GM12875 (cell line): ENCODE measurements at regions not wholly inside any gene's neighbourhood (a gene's known extent, or its start where the extent isn't known, plus 50 kb on each side); places are given as distances from the start of the nearest gene placed in this dataset.

Experiments used
- H3K4me3 ChIP-seq: one replicate; pipeline ENCODE4 v1.5.1; 2011; ENCODE audit warnings: low read depth, low read length, control low read depth
- TF ChIP-seq, protein P1 (sequence below): IDR thresholded peaks from 2 replicates; pipeline ENCODE4 v1.5.1; 2011; ENCODE audit warnings: low read depth, mild to moderate bottlenecking, control low read depth, inconsistent platforms, low read length, moderate library complexity, borderline replicate concordance; ENCODE audit not compliant: insufficient read depth

- TF ChIP-seq, protein P1, sequence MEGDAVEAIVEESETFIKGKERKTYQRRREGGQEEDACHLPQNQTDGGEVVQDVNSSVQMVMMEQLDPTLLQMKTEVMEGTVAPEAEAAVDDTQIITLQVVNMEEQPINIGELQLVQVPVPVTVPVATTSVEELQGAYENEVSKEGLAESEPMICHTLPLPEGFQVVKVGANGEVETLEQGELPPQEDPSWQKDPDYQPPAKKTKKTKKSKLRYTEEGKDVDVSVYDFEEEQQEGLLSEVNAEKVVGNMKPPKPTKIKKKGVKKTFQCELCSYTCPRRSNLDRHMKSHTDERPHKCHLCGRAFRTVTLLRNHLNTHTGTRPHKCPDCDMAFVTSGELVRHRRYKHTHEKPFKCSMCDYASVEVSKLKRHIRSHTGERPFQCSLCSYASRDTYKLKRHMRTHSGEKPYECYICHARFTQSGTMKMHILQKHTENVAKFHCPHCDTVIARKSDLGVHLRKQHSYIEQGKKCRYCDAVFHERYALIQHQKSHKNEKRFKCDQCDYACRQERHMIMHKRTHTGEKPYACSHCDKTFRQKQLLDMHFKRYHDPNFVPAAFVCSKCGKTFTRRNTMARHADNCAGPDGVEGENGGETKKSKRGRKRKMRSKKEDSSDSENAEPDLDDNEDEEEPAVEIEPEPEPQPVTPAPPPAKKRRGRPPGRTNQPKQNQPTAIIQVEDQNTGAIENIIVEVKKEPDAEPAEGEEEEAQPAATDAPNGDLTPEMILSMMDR = no peak
- no peak overlapping the region for H3K4me3 ChIP-seq
Measured at GRCh38 chr2:14257801-14258507, 374.6 kb upstream of the LRATD1 start.

DNA sequence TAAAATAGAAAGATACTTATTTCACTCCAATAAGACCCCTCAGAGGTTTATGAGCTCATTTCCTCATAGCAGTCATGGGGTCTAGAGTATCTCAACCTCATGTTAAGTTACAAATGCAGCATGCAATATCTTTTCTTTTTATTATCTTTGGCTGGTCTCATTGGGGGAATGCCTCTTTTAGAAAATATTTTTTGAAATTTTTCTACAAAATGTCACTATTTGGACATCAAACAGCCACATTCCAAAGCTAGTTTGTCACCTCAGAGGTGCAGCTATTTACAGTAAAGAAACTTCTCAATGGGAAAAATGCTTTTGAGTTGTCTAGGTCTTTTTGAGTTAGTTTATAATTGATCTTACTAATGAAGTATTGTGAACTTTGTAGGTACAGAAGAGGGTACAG lies 370.7 kb upstream of the LRATD1 start:
- TF ChIP-seq, protein P1 = no peak
- H3K4me3 ChIP-seq = no peak overlapping the region

DNA sequence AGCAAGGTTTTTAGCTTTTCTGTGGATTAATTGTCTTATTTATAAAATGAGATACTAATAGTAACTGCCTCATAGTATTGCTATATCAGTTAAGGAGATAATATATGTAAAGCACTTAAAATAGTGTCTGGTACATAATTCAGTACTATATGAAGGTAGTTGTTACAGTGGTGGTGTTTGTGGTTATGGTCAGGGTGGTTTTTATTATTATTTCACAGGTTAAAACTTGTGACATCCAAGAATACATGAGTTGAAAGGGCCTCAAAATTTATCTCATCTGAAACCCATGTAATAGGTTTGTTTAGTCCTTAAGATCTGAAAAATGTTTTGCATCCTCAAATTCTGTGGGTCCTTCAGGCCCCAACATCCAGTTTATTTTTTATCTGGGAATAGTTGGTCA lies 369.5 kb upstream of the LRATD1 start:
- no peak overlapping the region for H3K4me3 ChIP-seq
- TF ChIP-seq, protein P1 = no peak

DNA sequence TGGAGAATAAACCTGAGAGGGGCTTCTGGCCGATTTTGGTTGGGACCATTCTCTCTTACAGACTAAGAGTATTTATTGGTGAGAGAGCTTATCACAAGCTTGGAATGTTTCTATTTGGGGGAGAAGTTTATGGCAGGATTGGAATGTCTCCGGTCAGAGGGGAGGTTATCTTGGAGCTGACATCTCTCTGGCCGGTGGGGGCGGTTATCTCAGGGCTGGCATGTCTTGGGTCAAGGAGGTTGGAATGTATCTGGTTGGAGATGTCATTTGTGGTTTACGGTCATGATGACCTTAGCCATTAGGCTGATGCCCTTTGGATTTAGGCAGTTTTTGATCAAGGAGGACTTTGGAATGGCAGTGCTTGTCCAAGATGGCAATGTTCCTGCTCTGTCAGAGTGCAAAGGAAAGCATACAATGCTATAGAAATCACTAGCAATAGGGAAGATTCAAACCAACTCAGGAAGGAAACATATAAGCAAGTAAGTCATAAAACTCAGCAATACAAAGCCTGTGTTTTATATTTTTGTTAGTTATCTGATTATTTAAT lies 362.4 kb upstream of the LRATD1 start:
- TF ChIP-seq, protein P1 = no peak
- no peak overlapping the region for H3K4me3 ChIP-seq

- H3K4me3 ChIP-seq = no peak overlapping the region
- TF ChIP-seq, protein P1 = no peak
Measured at GRCh38 chr2:14272396-14273075, 360.0 kb upstream of the LRATD1 start.

GRCh38 chr2:14273650-14274049 lies 358.9 kb upstream of the LRATD1 start:
- TF ChIP-seq, protein P1 = no peak
- no peak overlapping the region for H3K4me3 ChIP-seq

- H3K4me3 ChIP-seq = no peak overlapping the region
- TF ChIP-seq, protein P1 = no peak
Measured at GRCh38 chr2:14284244-14284643, 348.3 kb upstream of the LRATD1 start.
